ENCODE measurements at regions not wholly inside any gene's neighbourhood (a gene's known extent, or its start where the extent isn't known, plus 50 kb on each side); places are given as distances from the start of the nearest gene placed in this dataset.

GRCh38 chr11:23406131-23406819 lies 546.0 kb upstream of the CCDC179 start:
- WGBS (ENCODE audit: insufficient coverage, low coverage, low lambda C conversion rate, missing lambda C conversion rate), result 76% methylated on average over 6 of the region's 23 CpGs
- no peaks in the 10 kb centered on the region for H3K36me3 ChIP-seq
- no peak overlapping the region for H3K4me3 ChIP-seq
- H3K27me3 ChIP-seq, result no peaks in the 10 kb centered on the region
- intact Hi-C loops (cut with DNase I), result no loop called here
- DNase-seq (peak in 1 of 3 donors; percentile 47), ATAC-seq (peak in 1 of 4 donors; percentile 13)
- no peaks in the 10 kb centered on the region for H3K4me1 ChIP-seq
- no peak overlapping the region for H3K27ac ChIP-seq
- TF ChIP-seq POLR2A (IDR thresholded peaks at IDR 0.05) (no peak), CTCF (IDR thresholded peaks at IDR 0.05) (no peak)
- H3K9me3 ChIP-seq, result no peaks in the 10 kb centered on the region

GRCh38 chr11:23413057-23413456 lies 552.8 kb upstream of the CCDC179 start:
- no peak overlapping the region for H3K4me3 ChIP-seq
- WGBS (ENCODE audit: insufficient coverage, low coverage, low lambda C conversion rate, missing lambda C conversion rate), result 48% methylated on average over 1 of the region's 1 CpG
- no peak overlapping the region for H3K27ac ChIP-seq
- no peak for ATAC-seq
- no peaks in the 10 kb centered on the region for H3K36me3 ChIP-seq
- no peaks in the 10 kb centered on the region for H3K27me3 ChIP-seq
- no peaks in the 10 kb centered on the region for H3K9me3 ChIP-seq
- intact Hi-C loops (cut with DNase I), result no loop called here
- TF ChIP-seq CTCF (IDR thresholded peaks at IDR 0.05) (no peak), POLR2A (IDR thresholded peaks at IDR 0.05) (no peak)
- no peaks in the 10 kb centered on the region for H3K4me1 ChIP-seq
- no peak for DNase-seq

- ATAC-seq, result no peak
- no peak for TF ChIP-seq CTCF (IDR thresholded peaks at IDR 0.05)
- TF ChIP-seq POLR2A (IDR thresholded peaks at IDR 0.05), result no peak
Measured at GRCh38 chr11:23423104-23423503, 562.8 kb upstream of the CCDC179 start.

GRCh38 chr11:23423656-23424055 lies 563.4 kb upstream of the CCDC179 start:
- ATAC-seq (no peak), DNase-seq (no peak)
- Histone ChIP-seq H3K36me3 (no peaks in the 10 kb centered on the region), H3K4me1 (no peaks in the 10 kb centered on the region), H3K27me3 (no peaks in the 10 kb centered on the region), H3K9me3 (no peaks in the 10 kb centered on the region), H3K4me3 (no peak overlapping the region), H3K27ac (no peak overlapping the region)
- intact Hi-C loops (cut with DNase I), result no loop called here
- TF ChIP-seq POLR2A (IDR thresholded peaks at IDR 0.05), result no peak
- no peak for TF ChIP-seq CTCF (IDR thresholded peaks at IDR 0.05)
- WGBS (ENCODE audit: insufficient coverage, low coverage, low lambda C conversion rate, missing lambda C conversion rate), result 89% methylated on average over 1 of the region's 3 CpGs

More at GRCh38 chr11:23423104-23423503, 562.8 kb upstream of the CCDC179 start:
- Histone ChIP-seq H3K27me3 (no peaks in the 10 kb centered on the region), H3K27ac (no peak overlapping the region), H3K4me3 (no peak overlapping the region), H3K9me3 (no peaks in the 10 kb centered on the region), H3K36me3 (no peaks in the 10 kb centered on the region), H3K4me1 (no peaks in the 10 kb centered on the region)
- 52% methylated on average over 4 of the region's 4 CpGs for WGBS (ENCODE audit: insufficient coverage, low coverage, low lambda C conversion rate, missing lambda C conversion rate)
- intact Hi-C loops (cut with DNase I), result no loop called here
- DNase-seq, result no peak
